WTC11 (cell line): ENCODE measurements at regions not wholly inside any gene's neighbourhood (a gene's known extent, or its start where the extent isn't known, plus 50 kb on each side); places are given as distances from the start of the nearest gene placed in this dataset.

Experiments
- ATAC-seq: fragments of 200-7000 bp; cut with Tn5 transposase; 2 replicates; pipeline ENCODE4 v1.10.0; 2021; ENCODE audit warnings: mild to moderate bottlenecking, moderate library complexity
- CTCF ChIA-PET: fragments of 300-600 bp; sonication (Branson Sonifier 250); formaldehyde crosslinking; loops from one replicate; lab custom pipeline; 2021; ENCODE audit warnings: antibody characterized with exemption; lab: Charles Lee
- POLR2A ChIA-PET: fragments of 350-600 bp; sonication (Branson Sonifier 250); formaldehyde crosslinking; loops from one replicate; lab custom pipeline; 2021; ENCODE audit warnings: antibody characterized with exemption; lab: Charles Lee
- DNase-seq: peaks from one replicate; pipeline ENCODE4 v3.0.0; 2021; ENCODE audit warnings: low spot score
- H3K27ac Mint-ChIP-seq: 2 replicates; pipeline ENCODE4 v1.8.0; 2021; ENCODE audit warnings: mixed read lengths
- H3K27me3 Mint-ChIP-seq: 2 replicates; pipeline ENCODE4 v1.8.0; 2021; ENCODE audit warnings: low read depth, mild to moderate bottlenecking, moderate library complexity, mixed read lengths
- H3K36me3 Mint-ChIP-seq: 2 replicates; pipeline ENCODE4 v1.8.0; 2021; ENCODE audit warnings: mixed read lengths
- H3K4me1 Mint-ChIP-seq: 2 replicates; pipeline ENCODE4 v1.8.0; 2022; ENCODE audit warnings: mixed read lengths
- H3K4me3 Mint-ChIP-seq: 2 replicates; pipeline ENCODE4 v1.8.0; 2021; ENCODE audit warnings: mild to moderate bottlenecking, moderate library complexity, mixed read lengths
- H3K9me3 Mint-ChIP-seq: 2 replicates; pipeline ENCODE4 v1.8.0; 2021; ENCODE audit warnings: mixed read lengths
- ATF1 ChIP-seq: sonication (generic); formaldehyde crosslinking; IDR thresholded peaks from 2 replicates; pipeline ENCODE4 v1.8.1; 2023; ENCODE audit warnings: mild to moderate bottlenecking, moderate library complexity, missing genetic modification reagents
- ATF6 ChIP-seq: sonication (generic); formaldehyde crosslinking; IDR thresholded peaks from 2 replicates; pipeline ENCODE4 v1.8.1; 2023; ENCODE audit warnings: mild to moderate bottlenecking, missing genetic modification reagents
- CREB1 ChIP-seq: sonication (generic); formaldehyde crosslinking; IDR thresholded peaks from 2 replicates; pipeline ENCODE4 v1.8.0; 2023; ENCODE audit warnings: mild to moderate bottlenecking, missing genetic modification reagents
- E2F1 ChIP-seq: sonication (generic); formaldehyde crosslinking; IDR thresholded peaks from 2 replicates; pipeline ENCODE4 v1.8.0; 2022; ENCODE audit warnings: mild to moderate bottlenecking, missing genetic modification reagents
- FOXJ3 ChIP-seq: sonication (generic); formaldehyde crosslinking; IDR thresholded peaks from 2 replicates; pipeline ENCODE4 v1.9.0; 2021; ENCODE audit warnings: missing genetic modification reagents, mild to moderate bottlenecking, borderline replicate concordance
- GABPB1 ChIP-seq: sonication (generic); formaldehyde crosslinking; IDR thresholded peaks from 2 replicates; pipeline ENCODE4 v1.8.1; 2023; ENCODE audit warnings: mild to moderate bottlenecking, missing genetic modification reagents
- JUN ChIP-seq: sonication (generic); formaldehyde crosslinking; IDR thresholded peaks from 2 replicates; pipeline ENCODE4 v1.8.0; 2023; ENCODE audit warnings: mild to moderate bottlenecking, missing genetic modification reagents
- MAX ChIP-seq: sonication (generic); formaldehyde crosslinking; IDR thresholded peaks from 2 replicates; pipeline ENCODE4 v1.8.0; 2022; ENCODE audit warnings: mild to moderate bottlenecking, missing genetic modification reagents
- MYBL2 ChIP-seq: sonication (generic); formaldehyde crosslinking; IDR thresholded peaks from 2 replicates; pipeline ENCODE4 v1.8.1; 2023; ENCODE audit warnings: mild to moderate bottlenecking, moderate library complexity, missing genetic modification reagents
- NR1H2 ChIP-seq: sonication (generic); formaldehyde crosslinking; IDR thresholded peaks from 2 replicates; pipeline ENCODE4 v1.9.0; 2021; ENCODE audit warnings: mild to moderate bottlenecking, moderate library complexity, missing genetic modification reagents
- NR2C2 ChIP-seq: sonication (generic); formaldehyde crosslinking; IDR thresholded peaks from 2 replicates; pipeline ENCODE4 v1.8.0; 2022; ENCODE audit warnings: mild to moderate bottlenecking, missing genetic modification reagents
- NR3C1 ChIP-seq: sonication (generic); formaldehyde crosslinking; conservative IDR thresholded peaks from 2 replicates; pipeline ENCODE4 v1.8.1; 2023; ENCODE audit warnings: low read depth, mild to moderate bottlenecking, missing genetic modification reagents
- OVOL2 ChIP-seq: fragments of 250-450 bp; sonication (Bioruptor Pico); IDR thresholded peaks from 2 replicates; pipeline ENCODE4 v1.9.0; 2021; ENCODE audit warnings: mild to moderate bottlenecking, borderline replicate concordance
- RORB ChIP-seq: fragments of 250-450 bp; sonication (Bioruptor Pico); IDR thresholded peaks from 2 replicates; pipeline ENCODE4 v1.9.0; 2021; ENCODE audit warnings: mild to moderate bottlenecking
- TEAD1 ChIP-seq: sonication (generic); formaldehyde crosslinking; IDR thresholded peaks from 2 replicates; pipeline ENCODE4 v1.8.0; 2022; ENCODE audit warnings: mild to moderate bottlenecking, missing genetic modification reagents
- ZNF219 ChIP-seq: sonication (generic); formaldehyde crosslinking; IDR thresholded peaks from 2 replicates; pipeline ENCODE4 v1.8.0; 2023; ENCODE audit warnings: missing genetic modification reagents, mild to moderate bottlenecking, borderline replicate concordance
- ZNF423 ChIP-seq: fragments of 250-450 bp; sonication (Bioruptor Pico); IDR thresholded peaks from 2 replicates; pipeline ENCODE4 v2.1.2; 2022; ENCODE audit warnings: mild to moderate bottlenecking, moderate library complexity
- ZNF512 ChIP-seq: sonication (generic); formaldehyde crosslinking; IDR thresholded peaks from 2 replicates; pipeline ENCODE4 v1.8.1; 2022; ENCODE audit warnings: missing genetic modification reagents, borderline replicate concordance
- ZNF532 ChIP-seq: fragments of 250-450 bp; sonication (Bioruptor Pico); IDR thresholded peaks from 2 replicates; pipeline ENCODE4 v1.9.0; 2021; ENCODE audit warnings: mild to moderate bottlenecking, borderline replicate concordance
- ZNF671 ChIP-seq: fragments of 250-450 bp; sonication (Bioruptor Pico); IDR thresholded peaks from 2 replicates; pipeline ENCODE4 v1.8.0; 2021; ENCODE audit warnings: mild to moderate bottlenecking
- TF ChIP-seq, protein P1 (sequence below): sonication (generic); formaldehyde crosslinking; IDR thresholded peaks from 2 replicates; pipeline ENCODE4 v1.8.1; 2022; ENCODE audit warnings: low read depth, missing genetic modification reagents, borderline replicate concordance
- TF ChIP-seq, protein P2 (sequence below): sonication (generic); formaldehyde crosslinking; IDR thresholded peaks from 2 replicates; pipeline ENCODE4 v1.8.0; 2023; ENCODE audit warnings: missing genetic modification reagents
- TF ChIP-seq, protein P3 (sequence below): fragments of 250-450 bp; sonication (Bioruptor Pico); IDR thresholded peaks from 2 replicates; pipeline ENCODE4 v1.8.0; 2021; ENCODE audit warnings: mild to moderate bottlenecking

DNA sequence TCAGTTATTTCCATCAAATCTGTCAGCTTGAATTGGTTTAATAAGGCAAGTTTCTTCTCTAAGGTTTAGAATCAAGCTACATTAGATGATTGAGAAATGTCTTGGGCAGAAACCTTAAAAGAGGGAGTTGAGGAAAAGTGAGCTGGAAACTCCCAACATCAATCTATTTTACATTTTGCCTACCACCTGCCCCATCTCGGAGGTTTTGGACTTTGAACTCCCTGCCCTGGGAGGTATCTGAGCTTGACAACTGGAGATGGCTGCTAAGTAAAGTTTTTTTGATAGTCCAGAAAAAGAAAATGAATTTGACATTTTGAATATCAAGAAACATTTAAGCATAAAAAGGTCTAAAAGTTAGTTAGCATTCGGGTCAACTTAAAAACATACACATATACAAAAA, 234.2 kb downstream of the NFKBIZ start (continued):
- TF ChIP-seq, protein P1, sequence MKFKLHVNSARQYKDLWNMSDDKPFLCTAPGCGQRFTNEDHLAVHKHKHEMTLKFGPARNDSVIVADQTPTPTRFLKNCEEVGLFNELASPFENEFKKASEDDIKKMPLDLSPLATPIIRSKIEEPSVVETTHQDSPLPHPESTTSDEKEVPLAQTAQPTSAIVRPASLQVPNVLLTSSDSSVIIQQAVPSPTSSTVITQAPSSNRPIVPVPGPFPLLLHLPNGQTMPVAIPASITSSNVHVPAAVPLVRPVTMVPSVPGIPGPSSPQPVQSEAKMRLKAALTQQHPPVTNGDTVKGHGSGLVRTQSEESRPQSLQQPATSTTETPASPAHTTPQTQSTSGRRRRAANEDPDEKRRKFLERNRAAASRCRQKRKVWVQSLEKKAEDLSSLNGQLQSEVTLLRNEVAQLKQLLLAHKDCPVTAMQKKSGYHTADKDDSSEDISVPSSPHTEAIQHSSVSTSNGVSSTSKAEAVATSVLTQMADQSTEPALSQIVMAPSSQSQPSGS (CRISPR knock-in tag) = no peak

DNA sequence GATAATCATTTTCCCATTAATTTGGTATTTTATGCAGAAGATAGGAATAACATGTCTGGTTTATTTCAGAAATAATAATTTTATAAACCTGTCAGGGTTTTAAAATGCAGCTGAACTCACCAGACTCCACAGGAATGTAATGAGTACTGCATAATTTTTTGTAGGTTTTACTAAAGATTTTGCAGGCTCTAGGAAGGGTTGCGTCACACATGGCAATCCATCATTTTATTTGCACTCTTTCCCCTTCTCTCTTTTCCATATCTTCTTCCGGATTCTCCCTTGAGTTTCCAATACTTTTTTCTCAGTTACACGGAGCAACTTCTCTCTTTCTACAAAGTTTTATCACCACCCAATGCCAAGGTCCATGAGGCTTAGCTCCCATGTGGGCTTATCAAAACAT, 234.7 kb downstream of the NFKBIZ start:
- Mint-ChIP-seq H3K4me1 (peaks cover 17% of the 10 kb centered on the region), H3K36me3 (no peaks in the 10 kb centered on the region), H3K4me3 (no peak overlapping the region), H3K27ac (no peak overlapping the region), H3K9me3 (no peaks in the 10 kb centered on the region), H3K27me3 (no peaks in the 10 kb centered on the region)
- DNase-seq (no peak), ATAC-seq (no peak)
- TF ChIP-seq ATF1 (CRISPR knock-in tag) (no peak), MAX (CRISPR knock-in tag) (no peak), CREB1 (no peak), ZNF671 (no peak), RORB (CRISPR knock-in tag) (no peak), NR1H2 (no peak), FOXJ3 (CRISPR knock-in tag) (no peak), ZNF423 (no peak), ZNF532 (CRISPR knock-in tag) (no peak), NR2C2 (no peak)
- TF ChIP-seq, protein P2, sequence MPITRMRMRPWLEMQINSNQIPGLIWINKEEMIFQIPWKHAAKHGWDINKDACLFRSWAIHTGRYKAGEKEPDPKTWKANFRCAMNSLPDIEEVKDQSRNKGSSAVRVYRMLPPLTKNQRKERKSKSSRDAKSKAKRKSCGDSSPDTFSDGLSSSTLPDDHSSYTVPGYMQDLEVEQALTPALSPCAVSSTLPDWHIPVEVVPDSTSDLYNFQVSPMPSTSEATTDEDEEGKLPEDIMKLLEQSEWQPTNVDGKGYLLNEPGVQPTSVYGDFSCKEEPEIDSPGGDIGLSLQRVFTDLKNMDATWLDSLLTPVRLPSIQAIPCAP (CRISPR knock-in tag) = no peak
- ChIA-PET POLR2A (no interaction called here), CTCF (interaction anchor here (1.1 kb wide), 1 partner anchor 145 kb away, joined by 4 read pairs; no protein-coding TSS in a partner anchor)

- POLR2A ChIA-PET = no interaction called here
- Mint-ChIP-seq H3K27me3 (no peaks in the 10 kb centered on the region), H3K27ac (no peak overlapping the region), H3K36me3 (no peaks in the 10 kb centered on the region), H3K4me3 (no peak overlapping the region), H3K4me1 (peaks cover 10% of the 10 kb centered on the region), H3K9me3 (no peaks in the 10 kb centered on the region)
- DNase-seq (no peak), ATAC-seq (no peak)
- CTCF ChIA-PET = interaction anchor here (0.6 kb wide), 1 partner anchor 217 kb away, joined by 3 read pairs; no protein-coding TSS in a partner anchor
- TF ChIP-seq ZNF512 (CRISPR knock-in tag) (no peak), JUN (CRISPR knock-in tag) (no peak), ATF1 (CRISPR knock-in tag) (no peak), E2F1 (CRISPR knock-in tag) (no peak), MYBL2 (CRISPR knock-in tag) (no peak), OVOL2 (CRISPR knock-in tag) (no peak), ATF6 (CRISPR knock-in tag) (no peak), NR3C1 (CRISPR knock-in tag) (no peak), ZNF219 (CRISPR knock-in tag) (no peak), TEAD1 (CRISPR knock-in tag) (no peak), GABPB1 (CRISPR knock-in tag) (no peak)
- TF ChIP-seq, protein P3, sequence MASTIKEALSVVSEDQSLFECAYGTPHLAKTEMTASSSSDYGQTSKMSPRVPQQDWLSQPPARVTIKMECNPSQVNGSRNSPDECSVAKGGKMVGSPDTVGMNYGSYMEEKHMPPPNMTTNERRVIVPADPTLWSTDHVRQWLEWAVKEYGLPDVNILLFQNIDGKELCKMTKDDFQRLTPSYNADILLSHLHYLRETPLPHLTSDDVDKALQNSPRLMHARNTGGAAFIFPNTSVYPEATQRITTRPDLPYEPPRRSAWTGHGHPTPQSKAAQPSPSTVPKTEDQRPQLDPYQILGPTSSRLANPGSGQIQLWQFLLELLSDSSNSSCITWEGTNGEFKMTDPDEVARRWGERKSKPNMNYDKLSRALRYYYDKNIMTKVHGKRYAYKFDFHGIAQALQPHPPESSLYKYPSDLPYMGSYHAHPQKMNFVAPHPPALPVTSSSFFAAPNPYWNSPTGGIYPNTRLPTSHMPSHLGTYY (CRISPR knock-in tag) = no peak
Observed at GRCh38 chr3:102084704-102085103, 235.4 kb downstream of the NFKBIZ start.
